ENCODE measurements at regions not wholly inside any gene's neighbourhood (a gene's known extent, or its start where the extent isn't known, plus 50 kb on each side); places are given as distances from the start of the nearest gene placed in this dataset.

DNA sequence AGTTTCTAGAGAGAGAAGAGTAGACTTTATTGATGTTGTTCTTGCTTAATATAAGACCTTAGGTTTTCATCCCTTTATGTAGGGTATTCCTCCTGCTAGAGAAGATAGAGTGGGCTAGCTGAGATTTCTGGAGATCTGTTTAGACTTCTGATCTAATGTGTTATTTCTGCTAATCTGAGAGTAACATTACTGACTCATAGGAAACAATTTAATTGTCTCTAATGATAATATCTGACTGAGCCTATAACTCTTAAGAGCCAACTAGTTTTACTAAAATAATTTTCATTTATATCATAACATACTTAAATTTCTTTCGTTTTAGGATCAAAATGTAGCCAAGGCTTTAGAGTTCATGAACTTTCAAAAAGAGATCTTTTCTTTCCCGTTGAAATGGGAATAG lies 618.7 kb upstream of the ZEB2 start:
- TF ChIP-seq, protein P1, sequence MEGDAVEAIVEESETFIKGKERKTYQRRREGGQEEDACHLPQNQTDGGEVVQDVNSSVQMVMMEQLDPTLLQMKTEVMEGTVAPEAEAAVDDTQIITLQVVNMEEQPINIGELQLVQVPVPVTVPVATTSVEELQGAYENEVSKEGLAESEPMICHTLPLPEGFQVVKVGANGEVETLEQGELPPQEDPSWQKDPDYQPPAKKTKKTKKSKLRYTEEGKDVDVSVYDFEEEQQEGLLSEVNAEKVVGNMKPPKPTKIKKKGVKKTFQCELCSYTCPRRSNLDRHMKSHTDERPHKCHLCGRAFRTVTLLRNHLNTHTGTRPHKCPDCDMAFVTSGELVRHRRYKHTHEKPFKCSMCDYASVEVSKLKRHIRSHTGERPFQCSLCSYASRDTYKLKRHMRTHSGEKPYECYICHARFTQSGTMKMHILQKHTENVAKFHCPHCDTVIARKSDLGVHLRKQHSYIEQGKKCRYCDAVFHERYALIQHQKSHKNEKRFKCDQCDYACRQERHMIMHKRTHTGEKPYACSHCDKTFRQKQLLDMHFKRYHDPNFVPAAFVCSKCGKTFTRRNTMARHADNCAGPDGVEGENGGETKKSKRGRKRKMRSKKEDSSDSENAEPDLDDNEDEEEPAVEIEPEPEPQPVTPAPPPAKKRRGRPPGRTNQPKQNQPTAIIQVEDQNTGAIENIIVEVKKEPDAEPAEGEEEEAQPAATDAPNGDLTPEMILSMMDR (conservative IDR thresholded peaks at IDR 0.05), result no peak
- WGBS (ENCODE audit: extremely low coverage, insufficient read length, low lambda C conversion rate), result no CpG with 5 or more reads among the region's 2 CpGs
- no peak overlapping the region for H3K4ac ChIP-seq (ENCODE audit: low read depth, low read length)
- no peak overlapping the region for H4K5ac ChIP-seq (ENCODE audit: insufficient read length, low read depth, low read length)
- no peaks in the 10 kb centered on the region for H3K9me3 ChIP-seq (ENCODE audit: control insufficient read depth, low read depth, low read length)
- peaks cover 0 to 2% of the 10 kb centered on the region in 2 experiments; a peak in 1 of 5 replicates for H3K9me3 Mint-ChIP-seq
- no peaks in the 10 kb centered on the region; the same call in 1 of the 2 replicates for H3K4me1 ChIP-seq (ENCODE audit: insufficient read depth, low read length)
- no peak overlapping the region for H4K8ac ChIP-seq (replicated peaks; ENCODE audit: insufficient read length, low read depth, low read length)
- H4K91ac ChIP-seq (ENCODE audit: insufficient read length, low read depth, low read length), result no peak overlapping the region
- H3T11ph ChIP-seq (ENCODE audit: low read length), result no peak overlapping the region
- no peak overlapping the region for H2BK15ac ChIP-seq (ENCODE audit: low read depth, low read length)
- no peaks in the 10 kb centered on the region for H3K27me3 Mint-ChIP-seq (ENCODE audit: low read depth)
- H3K79me1 ChIP-seq (ENCODE audit: insufficient read depth, low read depth, low read length, poor library complexity, severe bottlenecking), result no peaks in the 10 kb centered on the region
- H3K4me3 Mint-ChIP-seq, result no peak overlapping the region
- no peak overlapping the region for H3K27ac ChIP-seq (ENCODE audit: insufficient read length, low read depth, low read length)
- no peak overlapping the region for H2AFZ ChIP-seq (ENCODE audit: low read length)
- H3K14ac ChIP-seq (ENCODE audit: insufficient read depth, low read length), result no peak overlapping the region
- H3K4me1 Mint-ChIP-seq, result peaks cover 0 to 4% of the 10 kb centered on the region in 2 experiments; a peak in 2 of 4 replicates
- H2BK5ac ChIP-seq (ENCODE audit: insufficient read length, low read length), result no peak overlapping the region
- DNase-seq, result no peak
- no peak overlapping the region for H2BK120ac ChIP-seq (ENCODE audit: low read depth, low read length, poor library complexity, severe bottlenecking)
- no peaks in the 10 kb centered on the region for H4K20me1 ChIP-seq (ENCODE audit: control insufficient read depth, insufficient read depth, insufficient read length)
- no peaks in the 10 kb centered on the region for H3K79me2 ChIP-seq (ENCODE audit: insufficient read depth, low read length)
- H2BK20ac ChIP-seq (ENCODE audit: low read depth, low read length, poor library complexity, severe bottlenecking), result no peak overlapping the region
- no peak overlapping the region for H3K9ac ChIP-seq (ENCODE audit: extremely low read depth, insufficient read length, low read length)
- no peaks in the 10 kb centered on the region for H3K23me2 ChIP-seq (ENCODE audit: insufficient read length, low read depth, low read length, poor library complexity, severe bottlenecking)
- no peak overlapping the region for H2AK5ac ChIP-seq (ENCODE audit: insufficient read length, low read length)
- H3K27me3 ChIP-seq (ENCODE audit: insufficient read depth, low read length), result no peaks in the 10 kb centered on the region
- H3K23ac ChIP-seq (ENCODE audit: insufficient read length, low read depth, low read length), result no peak overlapping the region
- no peak overlapping the region for H3K4me2 ChIP-seq (ENCODE audit: insufficient read depth, insufficient read length, low read length)
- H3K56ac ChIP-seq (ENCODE audit: insufficient read length, low read depth, low read length), result no peak overlapping the region
- H2BK12ac ChIP-seq (ENCODE audit: insufficient read length, low read depth, low read length), result no peak overlapping the region
- H3K36me3 Mint-ChIP-seq (ENCODE audit: insufficient read depth in 1 of 3, low read depth in 3 of 3), result no peaks in the 10 kb centered on the region; a peak in 2 of 7 replicates
- no peak overlapping the region for H3K18ac ChIP-seq (ENCODE audit: insufficient read length, low read depth, low read length)
- no peak overlapping the region for H3K27ac Mint-ChIP-seq
